NB4 (cell line): ENCODE measurements at regions not wholly inside any gene's neighbourhood (a gene's known extent, or its start where the extent isn't known, plus 50 kb on each side); places are given as distances from the start of the nearest gene placed in this dataset.

ENCODE experiments used
- DNase-seq: peaks from one replicate; pipeline ENCODE4 v3.0.0; 2010; ENCODE audit warnings: low read depth
- H3K4me3 ChIP-seq: one replicate; pipeline ENCODE4 v1.5.1; 2011; ENCODE audit warnings: mild to moderate bottlenecking, low read depth, low read length, moderate library complexity
- MYC ChIP-seq: IDR thresholded peaks from 2 replicates; pipeline ENCODE4 v1.6.1; 2011; ENCODE audit warnings: low read depth, low read length
- POLR2A ChIP-seq: IDR thresholded peaks from 2 replicates; pipeline ENCODE4 v1.6.1; 2011; ENCODE audit warnings: mild to moderate bottlenecking; ENCODE audit not compliant: insufficient read length; ENCODE audit errors: extremely low read depth
- TF ChIP-seq, protein P1 (sequence below): IDR thresholded peaks from one replicate; pipeline ENCODE4 v1.5.1; 2012; ENCODE audit warnings: low read depth, low read length
- TF ChIP-seq, protein P2 (sequence below): IDR thresholded peaks from 2 replicates; pipeline ENCODE4 v1.6.1; 2011; ENCODE audit warnings: low read depth, low read length

DNA sequence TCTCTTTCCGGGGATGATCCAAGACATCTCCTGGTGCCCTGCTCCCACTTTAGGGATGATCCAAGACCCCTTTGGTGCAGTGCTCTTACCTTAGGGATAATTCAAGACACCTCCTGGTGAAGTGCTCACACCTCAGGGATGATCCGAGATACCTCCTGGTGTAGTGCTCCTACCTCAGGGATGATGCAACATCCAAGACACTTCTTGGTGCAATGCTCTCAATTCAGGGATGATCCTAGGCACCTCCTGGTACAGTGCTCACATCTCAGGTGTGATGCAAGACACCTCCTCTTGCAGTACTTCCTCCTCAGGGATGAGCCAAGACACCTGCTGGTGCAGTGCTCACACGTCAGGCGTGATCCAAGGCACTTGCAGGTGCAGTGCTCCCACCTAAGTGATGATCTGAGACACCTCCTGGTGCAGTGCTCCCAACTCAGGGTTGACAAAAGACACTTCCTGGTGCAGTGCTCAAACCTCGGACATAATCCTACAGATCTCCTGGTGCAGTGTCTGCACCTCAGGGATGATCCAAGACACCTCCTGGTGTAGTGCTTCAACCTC is 122.3 kb downstream of the ASB1 start:
- H3K4me3 ChIP-seq, result no peak overlapping the region
- DNase-seq, result no peak
- TF ChIP-seq, protein P1, sequence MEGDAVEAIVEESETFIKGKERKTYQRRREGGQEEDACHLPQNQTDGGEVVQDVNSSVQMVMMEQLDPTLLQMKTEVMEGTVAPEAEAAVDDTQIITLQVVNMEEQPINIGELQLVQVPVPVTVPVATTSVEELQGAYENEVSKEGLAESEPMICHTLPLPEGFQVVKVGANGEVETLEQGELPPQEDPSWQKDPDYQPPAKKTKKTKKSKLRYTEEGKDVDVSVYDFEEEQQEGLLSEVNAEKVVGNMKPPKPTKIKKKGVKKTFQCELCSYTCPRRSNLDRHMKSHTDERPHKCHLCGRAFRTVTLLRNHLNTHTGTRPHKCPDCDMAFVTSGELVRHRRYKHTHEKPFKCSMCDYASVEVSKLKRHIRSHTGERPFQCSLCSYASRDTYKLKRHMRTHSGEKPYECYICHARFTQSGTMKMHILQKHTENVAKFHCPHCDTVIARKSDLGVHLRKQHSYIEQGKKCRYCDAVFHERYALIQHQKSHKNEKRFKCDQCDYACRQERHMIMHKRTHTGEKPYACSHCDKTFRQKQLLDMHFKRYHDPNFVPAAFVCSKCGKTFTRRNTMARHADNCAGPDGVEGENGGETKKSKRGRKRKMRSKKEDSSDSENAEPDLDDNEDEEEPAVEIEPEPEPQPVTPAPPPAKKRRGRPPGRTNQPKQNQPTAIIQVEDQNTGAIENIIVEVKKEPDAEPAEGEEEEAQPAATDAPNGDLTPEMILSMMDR, result no peak
- TF ChIP-seq MYC (no peak), POLR2A (no peak)
- TF ChIP-seq, protein P2, sequence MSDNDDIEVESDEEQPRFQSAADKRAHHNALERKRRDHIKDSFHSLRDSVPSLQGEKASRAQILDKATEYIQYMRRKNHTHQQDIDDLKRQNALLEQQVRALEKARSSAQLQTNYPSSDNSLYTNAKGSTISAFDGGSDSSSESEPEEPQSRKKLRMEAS, result no peak

DNA sequence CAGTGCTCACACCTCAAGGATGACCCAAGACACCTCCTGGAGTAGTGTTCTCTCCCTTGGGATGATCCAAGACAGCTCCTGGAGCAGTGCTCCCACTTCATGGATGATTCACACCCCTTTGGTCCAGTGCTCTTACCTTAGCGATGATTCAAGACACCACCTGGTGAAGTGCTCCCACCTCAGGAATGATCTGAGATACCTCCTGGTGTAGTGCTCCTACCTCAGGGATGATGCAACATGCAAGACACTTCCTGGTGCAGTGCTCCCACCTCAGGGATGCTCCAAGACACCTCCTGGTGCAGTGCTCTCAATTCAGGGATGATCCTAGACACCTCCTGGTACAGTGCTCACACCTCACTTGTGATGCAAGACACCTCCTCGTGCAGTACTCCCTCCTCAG is 123.1 kb downstream of the ASB1 start:
- H3K4me3 ChIP-seq, result no peak overlapping the region
- no peak for DNase-seq
- TF ChIP-seq MYC, result no peak
- TF ChIP-seq, protein P2, result no peak
- TF ChIP-seq POLR2A, result no peak
- TF ChIP-seq, protein P1, result no peak

DNA sequence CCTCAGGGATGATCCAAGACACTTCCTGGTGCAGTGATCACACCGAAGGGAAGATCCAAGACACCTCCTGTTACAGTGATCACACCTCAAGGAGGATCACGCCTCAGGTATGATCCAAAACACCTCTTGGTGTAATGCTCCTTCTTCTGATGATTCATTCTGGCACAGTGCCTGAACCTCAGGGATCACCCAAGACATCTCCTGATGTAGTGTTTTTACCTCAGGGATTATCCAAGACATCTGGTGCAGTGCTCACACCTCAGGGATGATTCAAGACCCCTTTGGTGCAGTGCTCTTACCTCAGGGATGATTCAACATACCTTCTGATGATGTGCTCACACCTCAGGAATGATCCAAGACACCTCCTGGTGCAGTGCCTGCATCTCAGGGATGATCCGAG is 124.4 kb downstream of the ASB1 start:
- DNase-seq, result no peak
- TF ChIP-seq, protein P2, result no peak
- TF ChIP-seq, protein P1, result no peak
- no peak for TF ChIP-seq POLR2A
- no peak for TF ChIP-seq MYC
- H3K4me3 ChIP-seq, result no peak overlapping the region

DNA sequence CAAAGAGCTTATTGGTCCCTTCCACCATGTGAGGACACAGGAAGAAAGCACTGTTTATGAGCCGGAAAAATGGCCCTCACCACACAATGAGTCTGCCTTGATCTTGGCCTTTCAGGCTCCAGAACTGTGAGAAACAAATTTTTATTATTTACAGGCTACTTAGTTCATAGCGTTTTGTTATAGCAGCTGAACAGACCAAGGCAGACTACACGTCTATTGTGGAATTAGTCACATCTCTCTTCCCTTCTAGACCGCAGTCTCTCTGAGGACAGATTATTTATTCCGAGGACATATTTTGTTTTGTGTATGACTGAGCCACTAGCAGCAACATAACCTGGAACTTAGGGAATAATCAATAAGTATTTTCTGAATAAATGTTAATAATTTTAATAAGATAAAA is 125.5 kb downstream of the ASB1 start:
- DNase-seq, result no peak
- H3K4me3 ChIP-seq, result no peak overlapping the region
- TF ChIP-seq, protein P2, result no peak
- no peak for TF ChIP-seq POLR2A
- TF ChIP-seq, protein P1, result no peak

DNA sequence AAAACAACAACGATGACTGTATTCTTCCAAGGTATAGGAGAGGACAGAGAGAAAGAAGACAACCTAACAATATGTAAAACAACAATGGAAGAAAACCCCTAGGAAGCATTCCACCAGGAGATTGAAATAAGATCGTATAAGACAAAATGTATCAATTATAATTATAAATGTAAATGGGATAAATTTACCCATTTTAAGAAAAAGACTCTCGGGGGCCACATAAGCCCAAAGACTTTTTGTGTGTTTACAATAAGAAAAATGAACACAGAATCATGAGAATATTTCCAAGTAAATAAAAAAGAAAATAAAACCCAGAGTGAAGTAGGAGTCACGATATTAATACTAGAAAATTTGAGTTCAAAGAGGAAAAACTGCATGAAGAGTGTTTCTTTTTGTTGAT is 126.4 kb downstream of the ASB1 start:
- no peak for TF ChIP-seq MYC
- no peak for DNase-seq
- H3K4me3 ChIP-seq, result no peak overlapping the region

DNA sequence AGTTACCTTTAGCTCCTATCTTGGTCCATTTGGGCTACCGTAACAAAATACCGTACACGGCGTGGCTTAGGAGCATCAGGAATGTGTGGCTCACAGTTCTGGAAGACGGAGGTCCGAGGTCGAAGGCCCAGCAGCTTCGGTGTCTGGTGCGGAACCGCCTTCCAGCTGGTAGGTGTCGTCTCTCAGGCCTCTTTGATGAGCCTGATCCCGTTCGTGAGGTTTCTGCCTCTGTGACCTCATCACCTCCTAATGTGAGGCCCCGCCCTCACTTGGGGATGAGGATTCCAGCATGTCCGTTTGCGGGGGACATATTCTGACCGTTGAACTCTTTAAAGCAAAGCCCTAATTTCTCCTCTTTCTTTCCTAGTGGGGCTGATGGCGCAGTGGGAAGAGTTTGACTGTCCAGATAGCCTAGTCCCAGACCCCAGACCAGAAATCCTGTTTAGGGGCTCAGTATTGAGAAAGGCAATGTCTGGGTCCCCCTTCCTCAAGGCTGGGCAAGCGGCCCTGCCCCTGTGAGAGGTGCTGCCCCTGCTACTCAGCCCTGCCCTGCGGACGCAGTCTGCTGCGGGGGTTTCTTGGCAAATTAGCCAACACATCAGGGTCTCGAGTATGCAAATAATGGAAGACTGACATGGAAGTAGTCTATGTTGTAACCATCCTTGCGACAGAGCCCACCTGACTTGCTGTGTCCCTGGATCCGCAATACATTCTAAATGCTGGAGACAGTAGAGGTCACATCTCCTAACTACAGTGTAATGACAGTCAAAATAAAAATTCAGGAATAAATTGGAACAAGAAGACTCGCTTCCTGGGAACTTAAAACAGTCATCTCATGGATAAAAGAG is 128.0 kb downstream of the ASB1 start:
- TF ChIP-seq POLR2A, result no peak
- TF ChIP-seq, protein P1, result no peak
- no peak for TF ChIP-seq MYC
- TF ChIP-seq, protein P2, result no peak
- no peak for DNase-seq
- H3K4me3 ChIP-seq, result no peak overlapping the region
